Neuronal stem cell (in vitro differentiated cells): ENCODE measurements at regions not wholly inside any gene's neighbourhood (a gene's known extent, or its start where the extent isn't known, plus 50 kb on each side); places are given as distances from the start of the nearest gene placed in this dataset.

Experiments used
- DNase-seq: peaks from one replicate; pipeline ENCODE4 v3.0.0-alpha.2; 2013; ENCODE audit warnings: low spot score
- H2AFZ ChIP-seq: one replicate; pipeline ENCODE4 v1.6.1; 2013; ENCODE audit warnings: mild to moderate bottlenecking, low read length, inconsistent platforms
- H2AK5ac ChIP-seq: 2 replicates; pipeline ENCODE4 v1.6.1; 2013; ENCODE audit warnings: low read depth, mild to moderate bottlenecking, inconsistent platforms, low read length, moderate library complexity, mixed read lengths
- H2BK120ac ChIP-seq: 2 replicates; pipeline ENCODE4 v1.6.1; 2013; ENCODE audit warnings: low read depth, mild to moderate bottlenecking, inconsistent platforms, low read length, moderate library complexity, mixed read lengths
- H2BK12ac ChIP-seq: one replicate; pipeline ENCODE4 v1.6.1; 2013; ENCODE audit warnings: low read length, inconsistent platforms
- H2BK15ac ChIP-seq: 2 replicates; pipeline ENCODE4 v1.6.1; 2013; ENCODE audit warnings: mild to moderate bottlenecking, low read length, inconsistent platforms, mixed read lengths
- H2BK5ac ChIP-seq: one replicate; pipeline ENCODE4 v1.6.1; 2013; ENCODE audit warnings: inconsistent platforms, mild to moderate bottlenecking, low read length, moderate library complexity
- H3K14ac ChIP-seq: one replicate; pipeline ENCODE4 v1.6.1; 2013; ENCODE audit warnings: low read length, inconsistent platforms
- H3K18ac ChIP-seq: 2 replicates; pipeline ENCODE4 v1.6.1; 2013; ENCODE audit warnings: low read length, inconsistent platforms
- H3K23ac ChIP-seq: 2 replicates; pipeline ENCODE4 v1.6.1; 2013; ENCODE audit warnings: low read depth, mild to moderate bottlenecking, mixed read lengths, low read length, inconsistent platforms; ENCODE audit not compliant: poor library complexity
- H3K27ac ChIP-seq: replicated peaks from 3 replicates; pipeline ENCODE4 v1.5.1; 2013; ENCODE audit warnings: low read length, inconsistent platforms
- H3K27me3 ChIP-seq, 3 experiments: 2 replicates each; pipeline ENCODE4 v1.6.1; 2013; ENCODE audit warnings: low read length in 3 of 3, mild to moderate bottlenecking in 2 of 3, inconsistent platforms in 1 of 3, low read depth in 1 of 3, mixed read lengths in 1 of 3, moderate library complexity in 1 of 3; ENCODE audit not compliant: control insufficient read depth in 3 of 3, insufficient read depth in 3 of 3
- H3K36me3 ChIP-seq, 2 donors: replicated peaks in 1 of 2; 2 replicates each; pipeline ENCODE4 v1.6.1; 2013; ENCODE audit warnings: low read length in 2 of 2; ENCODE audit not compliant: control insufficient read depth in 2 of 2, insufficient read depth in 2 of 2
- H3K4ac ChIP-seq: 2 replicates; pipeline ENCODE4 v1.6.1; 2013; ENCODE audit warnings: inconsistent platforms, mild to moderate bottlenecking, low read length, moderate library complexity
- H3K4me1 ChIP-seq, 2 donors: 1 replicate in 1 of 2; 2 replicates in 1 of 2; pipeline ENCODE4 v1.6.1; 2013; ENCODE audit warnings: low read length in 2 of 2, low read depth in 1 of 2; ENCODE audit not compliant: control insufficient read depth in 2 of 2, insufficient read depth in 1 of 2
- H3K4me2 ChIP-seq: one replicate; pipeline ENCODE4 v1.6.1; 2013; ENCODE audit warnings: mild to moderate bottlenecking, low read length, inconsistent platforms; ENCODE audit not compliant: insufficient read depth, poor library complexity, severe bottlenecking
- H3K4me3 ChIP-seq, 2 donors: 2 replicates each; pipeline ENCODE4 v1.5.1; 2013; ENCODE audit warnings: low read length in 2 of 2, mild to moderate bottlenecking in 2 of 2, inconsistent platforms in 1 of 2, moderate library complexity in 1 of 2
- H3K79me1 ChIP-seq: one replicate; pipeline ENCODE4 v1.6.1; 2013; ENCODE audit warnings: low read depth, mild to moderate bottlenecking, inconsistent platforms, low read length, moderate library complexity
- H3K9ac ChIP-seq: one replicate; pipeline ENCODE4 v1.6.1; 2013; ENCODE audit warnings: mild to moderate bottlenecking, low read depth, low read length, inconsistent platforms; ENCODE audit not compliant: poor library complexity
- H3K9me3 ChIP-seq, 2 donors: replicated peaks in 1 of 2; 2 replicates each; pipeline versions ENCODE3 to v1.6.1; 2013; ENCODE audit warnings: low read length in 2 of 2, mild to moderate bottlenecking in 2 of 2, inconsistent platforms in 1 of 2, low read depth in 1 of 2, mixed read lengths in 1 of 2, moderate library complexity in 1 of 2; ENCODE audit not compliant: control insufficient read depth in 2 of 2, insufficient read depth in 1 of 2
- H4K8ac ChIP-seq: one replicate; pipeline ENCODE4 v1.6.1; 2013; ENCODE audit warnings: low read depth, mild to moderate bottlenecking, inconsistent platforms, low read length, moderate library complexity
- H4K91ac ChIP-seq: one replicate; pipeline ENCODE4 v1.6.1; 2013; ENCODE audit warnings: low read length, low read depth, mild to moderate bottlenecking, inconsistent platforms; ENCODE audit not compliant: poor library complexity
- WGBS, 2 donors: extraction: QIAGEN DNeasy Blood & Tissue Kit; methylation state at CpG; one replicate each; pipeline ENCODE4 v1.1.7; 2013; ENCODE audit warnings: missing lambda C conversion rate in 2 of 2, mixed read lengths in 1 of 2; ENCODE audit not compliant: insufficient read length in 2 of 2, insufficient replicate concordance in 1 of 2; ENCODE audit errors: extremely low coverage in 2 of 2; 5-methylcytosine and 5-hydroxymethylcytosine counted together

- Histone ChIP-seq H2BK15ac (no peak overlapping the region), H3K36me3 (no peaks in the 10 kb centered on the region), H4K91ac (no peak overlapping the region), H3K9me3 (no peaks in the 10 kb centered on the region), H3K4ac (no peak overlapping the region), H3K27me3 (no peaks in the 10 kb centered on the region), H2BK12ac (no peak overlapping the region), H3K4me2 (no peak overlapping the region), H2AK5ac (no peak overlapping the region), H4K8ac (no peak overlapping the region), H2AFZ (no peak overlapping the region), H3K18ac (no peak overlapping the region), H3K4me3 (no peak overlapping the region), H3K4me1 (no peaks in the 10 kb centered on the region), H3K23ac (no peak overlapping the region), H2BK5ac (no peak overlapping the region), H3K27ac (no peak overlapping the region), H3K79me1 (no peaks in the 10 kb centered on the region), H2BK120ac (no peak overlapping the region), H3K14ac (no peak overlapping the region), H3K9ac (no peak overlapping the region)
- DNase-seq: no peak
- no CpG with 5 or more reads among the region's 3 CpGs for WGBS, 2 donors
Observed at GRCh38 chrX:45353456-45353855, 152.8 kb upstream of the DIPK2B start.

DNA sequence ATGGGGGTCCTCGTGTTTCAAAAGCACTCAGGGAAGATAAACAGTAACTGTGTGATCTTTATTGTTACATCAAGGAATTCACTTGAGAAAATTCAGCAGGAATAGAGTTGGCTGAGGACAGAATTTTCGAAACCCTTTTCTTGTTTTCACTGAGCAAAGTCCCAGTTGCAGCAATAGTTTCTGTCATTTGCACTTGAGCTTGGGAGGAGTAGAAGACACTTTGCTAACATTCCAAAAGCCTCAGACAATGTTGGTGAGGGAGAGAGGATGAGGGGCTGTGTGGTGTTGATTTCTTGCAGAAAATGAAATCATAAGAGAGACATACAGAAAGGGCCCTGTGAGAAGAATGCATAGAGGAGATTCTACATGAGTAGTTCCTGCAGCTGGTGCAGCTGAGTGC lies 151.9 kb upstream of the DIPK2B start:
- no peak overlapping the region for H3K9ac ChIP-seq
- H3K36me3 ChIP-seq: no peaks in the 10 kb centered on the region
- no peak overlapping the region for H4K91ac ChIP-seq
- H4K8ac ChIP-seq: no peak overlapping the region
- H3K4me3 ChIP-seq: no peak overlapping the region
- H3K18ac ChIP-seq: no peak overlapping the region
- no peak overlapping the region for H3K23ac ChIP-seq
- no peak overlapping the region for H2BK120ac ChIP-seq
- no peak overlapping the region for H3K4ac ChIP-seq
- H3K9me3 ChIP-seq: no peaks in the 10 kb centered on the region
- H3K4me2 ChIP-seq: no peak overlapping the region
- WGBS, 2 donors: no CpG with 5 or more reads among the region's 2 CpGs
- no peaks in the 10 kb centered on the region for H3K79me1 ChIP-seq
- H2AK5ac ChIP-seq: no peak overlapping the region
- no peak overlapping the region for H3K27ac ChIP-seq
- no peak for DNase-seq
- no peak overlapping the region for H2AFZ ChIP-seq
- H3K14ac ChIP-seq: no peak overlapping the region
- H2BK12ac ChIP-seq: no peak overlapping the region
- H2BK15ac ChIP-seq: no peak overlapping the region
- no peaks in the 10 kb centered on the region for H3K4me1 ChIP-seq
- H3K27me3 ChIP-seq: no peaks in the 10 kb centered on the region
- no peak overlapping the region for H2BK5ac ChIP-seq

DNA sequence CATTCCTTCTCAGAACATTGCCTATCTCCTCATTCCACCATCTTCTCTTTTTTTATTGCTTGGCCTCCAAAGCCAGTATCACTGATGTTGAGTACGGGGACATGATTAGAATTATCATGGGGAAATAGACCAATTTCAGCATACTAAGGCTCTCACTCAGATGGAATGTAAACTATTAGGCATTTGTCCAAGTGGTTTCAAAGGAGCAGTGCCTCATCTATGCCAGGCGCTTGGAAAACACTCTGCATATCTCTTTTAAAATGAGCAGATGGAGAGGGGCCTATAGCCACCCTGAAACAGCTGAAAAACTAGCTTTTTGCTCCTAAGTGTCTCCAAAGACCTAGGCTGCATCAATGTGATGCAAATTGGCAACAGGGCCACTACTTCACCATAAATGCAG lies 150.8 kb upstream of the DIPK2B start:
- no peak overlapping the region for H2BK120ac ChIP-seq
- no peak overlapping the region for H4K91ac ChIP-seq
- H3K14ac ChIP-seq: no peak overlapping the region
- H3K27ac ChIP-seq: no peak overlapping the region
- H2BK12ac ChIP-seq: no peak overlapping the region
- no peak overlapping the region for H2AK5ac ChIP-seq
- no peaks in the 10 kb centered on the region for H3K27me3 ChIP-seq
- H3K4me1 ChIP-seq: no peaks in the 10 kb centered on the region
- no peak overlapping the region for H4K8ac ChIP-seq
- no peak overlapping the region for H2BK5ac ChIP-seq
- H3K4me3 ChIP-seq: no peak overlapping the region
- H3K79me1 ChIP-seq: no peaks in the 10 kb centered on the region
- H3K4me2 ChIP-seq: no peak overlapping the region
- no peak overlapping the region for H3K18ac ChIP-seq
- no peak overlapping the region for H3K4ac ChIP-seq
- H3K23ac ChIP-seq: no peak overlapping the region
- H2AFZ ChIP-seq: no peak overlapping the region
- DNase-seq: no peak
- WGBS, 2 donors: no CpG with 5 or more reads among the region's 2 CpGs
- H3K9me3 ChIP-seq: no peaks in the 10 kb centered on the region
- no peaks in the 10 kb centered on the region for H3K36me3 ChIP-seq
- no peak overlapping the region for H3K9ac ChIP-seq
- no peak overlapping the region for H2BK15ac ChIP-seq

GRCh38 chrX:45348296-45348695 lies 147.6 kb upstream of the DIPK2B start:
- Histone ChIP-seq H4K8ac (no peak overlapping the region), H3K36me3 (no peaks in the 10 kb centered on the region), H2BK5ac (no peak overlapping the region), H3K27ac (no peak overlapping the region), H3K18ac (no peak overlapping the region), H2BK15ac (no peak overlapping the region), H2AK5ac (no peak overlapping the region), H3K4me2 (no peak overlapping the region), H4K91ac (no peak overlapping the region), H3K9ac (no peak overlapping the region), H2AFZ (no peak overlapping the region), H3K4me3 (no peak overlapping the region), H3K4me1 (no peaks in the 10 kb centered on the region), H3K4ac (no peak overlapping the region), H3K27me3 (no peaks in the 10 kb centered on the region), H3K79me1 (no peaks in the 10 kb centered on the region), H3K14ac (no peak overlapping the region), H3K23ac (no peak overlapping the region), H2BK120ac (no peak overlapping the region), H3K9me3 (no peaks in the 10 kb centered on the region), H2BK12ac (no peak overlapping the region)
- DNase-seq: no peak
